NCI-H1092 (cell line): ENCODE measurements at regions not wholly inside any gene's neighbourhood (a gene's known extent, or its start where the extent isn't known, plus 50 kb on each side); places are given as distances from the start of the nearest gene placed in this dataset.
"Not testable (repeated sequence)": the region's sequence is repeated elsewhere in the genome, so short reads cannot be mapped to it uniquely, and the experiment has no call there.

Experiments
- DNase-seq: peaks from one replicate; lab custom pipeline; 2025; lab: John Stamatoyannopoulos, UW

- DNase-seq: no peak
Measured at GRCh38 chr15:87477737-87478686, 778.5 kb downstream of the NTRK3 start.

GRCh38 chr15:87477026-87477425 is 779.5 kb downstream of the NTRK3 start:
- DNase-seq: no peak

GRCh38 chr15:87470923-87471322 is 785.6 kb downstream of the NTRK3 start:
- no peak for DNase-seq

GRCh38 chr15:87463956-87464355 is 792.6 kb downstream of the NTRK3 start:
- DNase-seq: not testable (repeated sequence)

- no peak for DNase-seq
Measured at GRCh38 chr15:87461631-87462030, 794.9 kb downstream of the NTRK3 start.

GRCh38 chr15:87454860-87455259 is 801.7 kb downstream of the NTRK3 start:
- no peak for DNase-seq

GRCh38 chr15:87450314-87450713 is 806.2 kb downstream of the NTRK3 start:
- no peak for DNase-seq

- no peak for DNase-seq
Measured at GRCh38 chr15:87439090-87439489, 817.4 kb downstream of the NTRK3 start.

- no peak for DNase-seq
Measured at GRCh38 chr15:87433871-87434270, 822.7 kb downstream of the NTRK3 start.

- DNase-seq: no peak
Measured at GRCh38 chr15:87429754-87430153, 826.8 kb downstream of the NTRK3 start.

- no peak for DNase-seq
Measured at GRCh38 chr15:87420017-87420416, 836.5 kb downstream of the NTRK3 start.

GRCh38 chr15:87419344-87419743 is 837.2 kb downstream of the NTRK3 start:
- DNase-seq: no peak

- DNase-seq: no peak
Measured at GRCh38 chr15:87416591-87417257, 839.8 kb downstream of the NTRK3 start.

GRCh38 chr15:87408902-87409301 is 847.6 kb downstream of the NTRK3 start:
- no peak for DNase-seq

GRCh38 chr15:87403973-87404372 is 852.6 kb downstream of the NTRK3 start:
- DNase-seq: no peak

- DNase-seq: no peak
Measured at GRCh38 chr15:87401973-87402372, 854.6 kb downstream of the NTRK3 start.

- no peak for DNase-seq
Measured at GRCh38 chr15:87394676-87395075, 861.9 kb downstream of the NTRK3 start.

- DNase-seq: no peak
Measured at GRCh38 chr15:87387766-87388165, 868.8 kb downstream of the NTRK3 start.

GRCh38 chr15:87374339-87374738 is 882.2 kb downstream of the NTRK3 start:
- DNase-seq: no peak

GRCh38 chr15:87369269-87369668 is 887.3 kb downstream of the NTRK3 start:
- no peak for DNase-seq

GRCh38 chr15:87368511-87368910 is 888.0 kb downstream of the NTRK3 start:
- DNase-seq: no peak

GRCh38 chr15:87365186-87365585 is 891.4 kb downstream of the NTRK3 start:
- no peak for DNase-seq

- no peak for DNase-seq
Measured at GRCh38 chr15:87362531-87362930, 894.0 kb downstream of the NTRK3 start.
